Ectodermal cell (in vitro differentiated cells): ENCODE measurements at regions not wholly inside any gene's neighbourhood (a gene's known extent, or its start where the extent isn't known, plus 50 kb on each side); places are given as distances from the start of the nearest gene placed in this dataset.
"Not testable (repeated sequence)": the region's sequence is repeated elsewhere in the genome, so short reads cannot be mapped to it uniquely, and the experiment has no call there.

Experiments
- H3K27ac ChIP-seq: 2 replicates; pipeline ENCODE4 v1.7.0; 2013; ENCODE audit warnings: mild to moderate bottlenecking, low read depth, low read length; ENCODE audit not compliant: insufficient read depth, poor library complexity, severe bottlenecking
- H3K27me3 ChIP-seq: 2 replicates; pipeline ENCODE4 v1.7.0; 2013; ENCODE audit warnings: mild to moderate bottlenecking, low read length; ENCODE audit not compliant: insufficient read depth, control insufficient read depth, poor library complexity, severe bottlenecking
- H3K36me3 ChIP-seq: one replicate; pipeline ENCODE4 v1.7.0; 2013; ENCODE audit warnings: low read length; ENCODE audit not compliant: control insufficient read depth, insufficient read depth
- H3K4me1 ChIP-seq: one replicate; pipeline ENCODE4 v1.7.0; 2013; ENCODE audit warnings: low read length; ENCODE audit not compliant: control insufficient read depth, insufficient read depth
- H3K4me3 ChIP-seq: 2 replicates; pipeline ENCODE4 v1.7.0; 2013; ENCODE audit warnings: low read depth, low read length, control low read depth; ENCODE audit not compliant: insufficient read depth
- H3K9me3 ChIP-seq: 2 replicates; pipeline ENCODE4 v1.7.0; 2013; ENCODE audit warnings: mild to moderate bottlenecking, low read length, moderate library complexity; ENCODE audit not compliant: control insufficient read depth
- WGBS, 2 experiments: methylation state at CpG; one replicate each; pipeline ENCODE4 v1.1.7; 2013; ENCODE audit warnings: missing lambda C conversion rate in 2 of 2; 5-methylcytosine and 5-hydroxymethylcytosine counted together

- no peak overlapping the region for H3K27ac ChIP-seq
- 94 to 96% methylated on average over 2 of the region's 2 CpGs for WGBS, 2 experiments
Observed at GRCh38 chr2:150675807-150676206, 188.3 kb upstream of the RND3 start.

GRCh38 chr2:150674283-150674682, 186.8 kb upstream of the RND3 start:
- Histone ChIP-seq H3K4me1 (peaks cover 4% of the 10 kb centered on the region), H3K27me3 (no peaks in the 10 kb centered on the region), H3K4me3 (no peak overlapping the region), H3K27ac (no peak overlapping the region), H3K9me3 (no peaks in the 10 kb centered on the region), H3K36me3 (no peaks in the 10 kb centered on the region)
- 68 to 69% methylated on average over 2 of the region's 3 CpGs for WGBS, 2 experiments

More at GRCh38 chr2:150675807-150676206, 188.3 kb upstream of the RND3 start:
- Histone ChIP-seq H3K36me3 (no peaks in the 10 kb centered on the region), H3K27me3 (no peaks in the 10 kb centered on the region), H3K4me1 (peaks cover 4% of the 10 kb centered on the region), H3K4me3 (no peak overlapping the region), H3K9me3 (no peaks in the 10 kb centered on the region)

- H3K9me3 ChIP-seq = no peaks in the 10 kb centered on the region
- H3K27ac ChIP-seq = no peak overlapping the region
- H3K4me3 ChIP-seq = no peak overlapping the region
- peaks cover 3% of the 10 kb centered on the region for H3K4me1 ChIP-seq
- H3K27me3 ChIP-seq = no peaks in the 10 kb centered on the region
- WGBS, 2 experiments = 97 to 98% methylated on average over 2 of the region's 2 CpGs
- no peaks in the 10 kb centered on the region for H3K36me3 ChIP-seq
Observed at GRCh38 chr2:150672311-150672710, 184.8 kb upstream of the RND3 start.

GRCh38 chr2:150669492-150669891, 182.0 kb upstream of the RND3 start:
- no peak overlapping the region for H3K4me3 ChIP-seq
- no peaks in the 10 kb centered on the region for H3K27me3 ChIP-seq
- H3K36me3 ChIP-seq = no peaks in the 10 kb centered on the region
- H3K27ac ChIP-seq = no peak overlapping the region
- H3K9me3 ChIP-seq = no peaks in the 10 kb centered on the region
- 95 to 100% methylated on average over 2 to 3 of the region's 3 CpGs for WGBS, 2 experiments
- H3K4me1 ChIP-seq = no peaks in the 10 kb centered on the region

GRCh38 chr2:150667039-150667438, 179.6 kb upstream of the RND3 start:
- H3K36me3 ChIP-seq, H3K27me3 ChIP-seq, H3K4me3 ChIP-seq, H3K9me3 ChIP-seq, H3K4me1 ChIP-seq, H3K27ac ChIP-seq: not testable (repeated sequence)

- H3K27me3 ChIP-seq = no peaks in the 10 kb centered on the region
- no peaks in the 10 kb centered on the region for H3K9me3 ChIP-seq
- no peak overlapping the region for H3K4me3 ChIP-seq
- H3K27ac ChIP-seq = no peak overlapping the region
- H3K4me1 ChIP-seq = no peaks in the 10 kb centered on the region
- WGBS, 2 experiments = 86 to 94% methylated on average over 1 of the region's 1 CpG
- no peaks in the 10 kb centered on the region for H3K36me3 ChIP-seq
Observed at GRCh38 chr2:150663143-150663542, 175.7 kb upstream of the RND3 start.

GRCh38 chr2:150656002-150656401, 168.5 kb upstream of the RND3 start:
- Histone ChIP-seq H3K4me1 (no peaks in the 10 kb centered on the region), H3K4me3 (no peak overlapping the region), H3K36me3 (no peaks in the 10 kb centered on the region), H3K27me3 (no peaks in the 10 kb centered on the region), H3K27ac (no peak overlapping the region), H3K9me3 (no peaks in the 10 kb centered on the region)
- 96 to 97% methylated on average over 2 of the region's 2 CpGs for WGBS, 2 experiments

- Histone ChIP-seq H3K27me3 (no peaks in the 10 kb centered on the region), H3K9me3 (no peaks in the 10 kb centered on the region), H3K27ac (no peak overlapping the region), H3K4me1 (no peaks in the 10 kb centered on the region), H3K36me3 (no peaks in the 10 kb centered on the region), H3K4me3 (no peak overlapping the region)
- WGBS, 2 experiments = 88 to 100% methylated on average over 1 of the region's 1 CpG
Observed at GRCh38 chr2:150653351-150653750, 165.9 kb upstream of the RND3 start.

- Histone ChIP-seq H3K9me3 (no peaks in the 10 kb centered on the region), H3K4me1 (peaks cover 8% of the 10 kb centered on the region), H3K27ac (no peak overlapping the region), H3K4me3 (no peak overlapping the region), H3K36me3 (no peaks in the 10 kb centered on the region), H3K27me3 (no peaks in the 10 kb centered on the region)
- WGBS, 2 experiments = 87 to 89% methylated on average over 5 of the region's 5 CpGs
Observed at GRCh38 chr2:150647943-150648342, 160.5 kb upstream of the RND3 start.

- Histone ChIP-seq H3K9me3 (no peaks in the 10 kb centered on the region), H3K36me3 (no peaks in the 10 kb centered on the region), H3K27me3 (no peaks in the 10 kb centered on the region), H3K4me1 (peaks cover 8% of the 10 kb centered on the region), H3K4me3 (no peak overlapping the region), H3K27ac (no peak overlapping the region)
- WGBS, 2 experiments = 97 to 100% methylated on average over 3 of the region's 4 CpGs
Observed at GRCh38 chr2:150646746-150647145, 159.3 kb upstream of the RND3 start.
